ENCODE measurements at regions not wholly inside any gene's neighbourhood (a gene's known extent, or its start where the extent isn't known, plus 50 kb on each side); places are given as distances from the start of the nearest gene placed in this dataset.

DNA sequence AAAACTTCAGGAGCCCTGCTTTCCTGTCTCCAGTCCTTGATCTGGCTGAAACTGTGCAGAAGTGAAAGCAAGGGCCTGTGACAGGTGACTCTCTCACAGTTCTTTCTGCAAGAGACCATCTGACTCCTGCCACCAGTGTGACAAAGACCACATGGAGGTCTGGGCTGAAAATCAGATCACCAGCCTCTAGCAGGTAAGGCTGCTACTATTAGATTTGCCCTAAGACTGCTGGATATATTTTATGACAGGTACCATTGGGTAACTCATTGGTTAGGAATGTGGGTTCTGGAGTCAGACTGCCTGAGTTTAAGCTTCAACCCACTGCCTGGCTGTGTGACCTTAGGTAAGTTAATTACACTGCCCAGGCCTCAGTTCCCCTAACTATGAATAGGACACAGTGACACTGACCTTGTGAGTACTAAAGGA lies 163.3 kb upstream of the SLC7A11 start:
- Mint-ChIP-seq H3K4me3 (ENCODE audit: unreplicated experiment) (no peak overlapping the region), H3K27ac (ENCODE audit: unreplicated experiment) (no peak overlapping the region), H3K36me3 (ENCODE audit: unreplicated experiment) (no peaks in the 10 kb centered on the region), H3K9me3 (ENCODE audit: unreplicated experiment) (no peaks in the 10 kb centered on the region), H3K4me1 (ENCODE audit: unreplicated experiment) (peaks cover 12% of the 10 kb centered on the region), H3K27me3 (ENCODE audit: unreplicated experiment) (no peaks in the 10 kb centered on the region)
- TF ChIP-seq CTCF (IDR thresholded peaks at IDR 0.05), result no peak
- DNase-seq (ENCODE audit: extremely low spot score, unreplicated experiment), result no peak

DNA sequence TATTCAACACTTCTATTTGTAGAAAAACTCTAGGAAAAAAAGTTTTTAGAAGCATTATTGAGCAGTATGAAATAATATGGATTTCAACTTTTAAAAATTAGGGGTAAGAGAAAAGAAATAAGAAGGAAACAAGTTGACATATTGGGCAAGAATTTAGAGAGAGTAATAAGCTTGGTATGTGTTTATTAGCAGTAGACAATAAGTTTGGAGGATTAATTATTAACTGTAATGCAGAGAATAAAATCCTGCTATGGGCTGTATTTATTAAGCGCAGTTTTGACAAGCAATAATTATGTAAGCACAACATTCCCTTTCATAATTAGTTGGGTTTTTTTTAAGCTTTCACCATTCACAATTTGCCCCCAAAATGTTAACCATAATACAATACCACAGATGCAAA lies 162.7 kb upstream of the SLC7A11 start:
- Mint-ChIP-seq H3K27me3 (ENCODE audit: unreplicated experiment) (no peaks in the 10 kb centered on the region), H3K4me3 (ENCODE audit: unreplicated experiment) (no peak overlapping the region), H3K27ac (ENCODE audit: unreplicated experiment) (no peak overlapping the region), H3K36me3 (ENCODE audit: unreplicated experiment) (no peaks in the 10 kb centered on the region), H3K4me1 (ENCODE audit: unreplicated experiment) (peaks cover 18% of the 10 kb centered on the region), H3K9me3 (ENCODE audit: unreplicated experiment) (no peaks in the 10 kb centered on the region)
- DNase-seq (ENCODE audit: extremely low spot score, unreplicated experiment), result no peak
- TF ChIP-seq CTCF (IDR thresholded peaks at IDR 0.05), result no peak

- H3K4me1 Mint-ChIP-seq (ENCODE audit: unreplicated experiment), result peaks cover 24% of the 10 kb centered on the region
- DNase-seq (ENCODE audit: extremely low spot score, unreplicated experiment), result no peak
- no peak overlapping the region for H3K27ac Mint-ChIP-seq (ENCODE audit: unreplicated experiment)
- no peaks in the 10 kb centered on the region for H3K9me3 Mint-ChIP-seq (ENCODE audit: unreplicated experiment)
- H3K4me3 Mint-ChIP-seq (ENCODE audit: unreplicated experiment), result no peak overlapping the region
- no peak for TF ChIP-seq CTCF (IDR thresholded peaks at IDR 0.05)
- no peaks in the 10 kb centered on the region for H3K36me3 Mint-ChIP-seq (ENCODE audit: unreplicated experiment)
- no peaks in the 10 kb centered on the region for H3K27me3 Mint-ChIP-seq (ENCODE audit: unreplicated experiment)
Measured at GRCh38 chr4:138404251-138404650, 162.1 kb upstream of the SLC7A11 start.

GRCh38 chr4:138401334-138401733 lies 159.2 kb upstream of the SLC7A11 start:
- TF ChIP-seq CTCF (IDR thresholded peaks at IDR 0.05), result no peak
- H3K4me3 Mint-ChIP-seq (ENCODE audit: unreplicated experiment), result no peak overlapping the region
- H3K4me1 Mint-ChIP-seq (ENCODE audit: unreplicated experiment), result peaks cover 37% of the 10 kb centered on the region
- H3K9me3 Mint-ChIP-seq (ENCODE audit: unreplicated experiment), result no peaks in the 10 kb centered on the region
- H3K27me3 Mint-ChIP-seq (ENCODE audit: unreplicated experiment), result no peaks in the 10 kb centered on the region
- DNase-seq (ENCODE audit: extremely low spot score, unreplicated experiment), result no peak
- H3K36me3 Mint-ChIP-seq (ENCODE audit: unreplicated experiment), result no peaks in the 10 kb centered on the region
- H3K27ac Mint-ChIP-seq (ENCODE audit: unreplicated experiment), result peak overlapping the region; percentile 34

- H3K36me3 Mint-ChIP-seq (ENCODE audit: unreplicated experiment), result no peaks in the 10 kb centered on the region
- no peaks in the 10 kb centered on the region for H3K9me3 Mint-ChIP-seq (ENCODE audit: unreplicated experiment)
- H3K4me3 Mint-ChIP-seq (ENCODE audit: unreplicated experiment), result peak overlapping the region; percentile 15
- no peak for TF ChIP-seq CTCF (IDR thresholded peaks at IDR 0.05)
- no peak for DNase-seq (ENCODE audit: extremely low spot score, unreplicated experiment)
- H3K4me1 Mint-ChIP-seq (ENCODE audit: unreplicated experiment), result peaks cover 37% of the 10 kb centered on the region
- peak overlapping the region; percentile 57 for H3K27ac Mint-ChIP-seq (ENCODE audit: unreplicated experiment)
- H3K27me3 Mint-ChIP-seq (ENCODE audit: unreplicated experiment), result no peaks in the 10 kb centered on the region
Measured at GRCh38 chr4:138400543-138400942, 158.4 kb upstream of the SLC7A11 start.
